ENCODE measurements at regions not wholly inside any gene's neighbourhood (a gene's known extent, or its start where the extent isn't known, plus 50 kb on each side); places are given as distances from the start of the nearest gene placed in this dataset.

DNA sequence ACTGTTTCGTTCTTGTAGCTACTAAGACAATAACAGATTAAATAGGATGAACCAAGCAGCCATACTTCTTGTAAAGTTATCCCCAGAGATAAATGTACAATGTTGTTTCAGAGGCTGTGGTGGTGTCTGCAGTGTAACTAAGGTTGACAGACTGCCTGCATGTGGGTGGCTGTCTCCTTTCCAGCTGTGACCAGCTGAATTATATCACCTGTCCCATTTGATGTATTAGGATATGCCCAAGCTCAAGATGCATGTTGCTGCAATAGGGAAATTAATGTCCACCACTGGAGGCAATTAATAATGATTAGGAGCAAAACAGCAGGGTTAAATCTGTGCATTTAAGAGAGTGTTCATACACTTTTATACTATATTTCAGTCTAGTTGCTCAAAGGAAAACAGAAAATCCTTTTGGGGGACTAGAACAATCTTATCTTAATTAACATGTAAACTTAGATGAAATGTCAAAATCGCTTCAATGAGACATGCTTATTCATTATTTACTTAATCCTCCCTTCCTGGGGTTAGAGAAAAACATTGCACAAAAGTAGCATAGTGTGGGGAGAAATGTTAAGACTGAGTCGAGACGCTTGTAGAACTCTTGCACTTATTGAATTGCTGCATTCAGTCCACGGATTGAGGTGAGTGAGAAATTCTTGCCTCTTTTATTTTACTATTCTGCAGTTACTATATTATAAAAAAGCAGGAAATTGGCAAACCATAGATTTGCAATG is 269.0 kb downstream of the SNX10 start:
- DNase-seq, result no peak

DNA sequence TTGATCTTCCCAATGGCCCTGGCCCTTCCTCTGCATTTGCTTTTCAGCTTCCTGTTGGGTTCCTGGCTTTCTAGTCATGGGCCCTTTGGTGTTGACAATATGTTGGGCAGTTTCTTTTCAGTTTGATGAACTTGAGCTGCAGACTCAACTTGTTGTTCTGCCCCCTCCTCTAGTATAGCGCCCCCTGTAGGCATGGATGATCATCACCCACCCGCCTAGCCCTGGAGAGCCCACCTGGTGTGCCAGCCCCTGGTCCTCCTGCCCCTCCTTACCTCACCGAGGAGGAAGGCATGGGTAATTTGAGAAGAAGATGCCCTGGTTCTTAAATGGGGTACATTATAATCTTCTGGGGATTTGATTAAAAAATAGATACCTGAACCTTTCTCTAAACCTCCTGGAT is 271.2 kb downstream of the SNX10 start:
- DNase-seq, result no peak

DNA sequence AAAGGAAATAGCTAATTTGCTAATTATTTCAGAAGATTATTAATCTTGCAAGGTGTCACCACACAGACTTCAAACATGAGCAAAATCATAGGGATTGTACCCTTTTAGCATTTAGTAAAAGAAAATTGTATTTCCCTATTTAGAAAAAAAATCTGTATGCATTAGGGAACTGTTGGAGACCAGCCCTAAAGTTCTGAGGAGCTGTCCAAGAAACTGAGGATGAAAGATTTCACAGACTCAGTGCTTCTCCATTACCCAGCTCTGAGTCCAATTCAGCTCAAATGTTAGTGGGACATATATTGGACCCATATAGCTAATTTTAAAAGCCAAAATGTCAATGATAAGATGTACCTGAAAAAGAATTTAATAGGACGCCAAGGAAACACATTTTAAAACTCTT is 271.7 kb downstream of the SNX10 start:
- DNase-seq, result no peak

DNA sequence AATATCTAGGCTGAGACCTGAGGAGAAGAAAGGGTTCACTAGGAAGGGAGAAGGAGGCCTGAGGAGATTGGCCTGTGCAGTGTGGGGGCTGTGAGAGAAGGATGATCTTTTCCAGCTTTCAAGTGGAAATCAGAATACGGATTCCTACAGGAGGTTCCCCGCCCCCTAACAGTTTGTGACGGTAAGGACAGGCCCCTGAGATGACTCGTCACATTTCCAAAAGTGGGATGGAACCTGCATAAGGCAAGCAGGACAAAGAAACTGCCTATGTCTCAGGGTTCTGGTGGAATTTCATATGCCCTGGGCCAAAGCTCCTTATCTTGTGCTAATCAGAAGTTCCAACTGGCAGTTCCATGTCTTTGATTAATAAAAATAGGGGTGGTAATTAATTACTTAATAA is 275.6 kb downstream of the SNX10 start:
- DNase-seq, result no peak

DNA sequence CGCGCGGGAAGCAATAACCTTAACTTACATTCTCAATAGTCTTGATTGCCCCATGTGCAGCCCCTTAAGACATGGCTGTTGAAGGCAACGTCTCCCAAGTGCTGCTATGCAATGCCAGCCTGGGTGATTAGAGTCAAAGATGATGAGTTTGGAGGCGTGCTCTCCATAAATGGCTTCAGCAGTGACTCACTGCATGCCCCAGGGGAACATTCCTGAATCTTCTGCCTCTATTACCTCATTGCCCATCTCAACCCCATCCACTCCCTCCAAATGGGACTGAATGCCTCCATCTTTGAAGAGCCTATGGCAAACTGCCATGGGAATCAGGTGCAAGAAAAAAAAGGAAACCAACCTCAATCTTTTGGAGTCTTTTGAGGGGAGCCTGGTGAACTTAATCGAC is 282.8 kb downstream of the SNX10 start:
- no peak for DNase-seq

DNA sequence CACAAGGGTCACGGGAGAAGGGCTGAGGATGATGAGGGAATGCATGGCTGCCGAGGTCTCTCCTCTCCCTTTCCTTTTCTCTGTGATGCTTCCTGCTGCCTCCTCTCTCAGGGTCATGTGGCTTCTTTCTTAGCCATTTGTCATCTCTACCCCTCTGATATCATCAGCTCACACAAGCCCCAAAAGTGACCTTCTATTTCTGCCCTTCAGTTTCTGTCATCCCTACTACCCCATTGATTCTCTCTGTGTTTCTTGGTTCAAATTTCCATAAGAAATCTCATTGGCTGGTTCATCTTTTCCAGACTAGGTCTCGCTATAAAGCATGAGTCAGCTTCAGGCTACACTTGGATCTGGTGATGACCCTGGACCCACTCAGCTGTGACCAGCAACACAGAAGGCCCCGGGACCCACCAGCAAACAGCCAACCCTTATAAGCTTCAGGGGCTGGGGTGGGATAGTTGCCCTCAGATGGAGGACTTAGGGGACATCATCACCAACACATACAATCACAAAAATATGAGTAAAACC is 284.3 kb downstream of the SKAP2 start:
- DNase-seq, result no peak

DNA sequence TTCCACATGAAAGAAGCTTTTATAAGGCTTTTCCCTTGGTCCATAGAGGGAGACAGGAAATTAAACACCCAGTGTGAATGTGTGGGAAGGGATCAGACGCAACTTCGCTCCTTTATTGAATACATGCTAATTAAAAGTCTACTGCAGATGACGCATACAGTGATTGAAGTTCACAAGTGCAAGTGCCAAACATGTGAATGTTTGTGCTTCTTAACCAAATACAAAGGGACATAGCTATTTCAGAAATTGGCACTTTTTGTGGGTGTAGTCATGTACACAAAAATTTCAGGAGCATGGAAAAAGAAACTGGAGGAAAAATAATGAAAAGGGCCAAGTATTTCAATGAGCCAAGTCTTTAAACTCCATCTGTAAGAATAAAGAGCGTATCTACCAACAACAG is 283.7 kb downstream of the SKAP2 start:
- no peak for DNase-seq

DNA sequence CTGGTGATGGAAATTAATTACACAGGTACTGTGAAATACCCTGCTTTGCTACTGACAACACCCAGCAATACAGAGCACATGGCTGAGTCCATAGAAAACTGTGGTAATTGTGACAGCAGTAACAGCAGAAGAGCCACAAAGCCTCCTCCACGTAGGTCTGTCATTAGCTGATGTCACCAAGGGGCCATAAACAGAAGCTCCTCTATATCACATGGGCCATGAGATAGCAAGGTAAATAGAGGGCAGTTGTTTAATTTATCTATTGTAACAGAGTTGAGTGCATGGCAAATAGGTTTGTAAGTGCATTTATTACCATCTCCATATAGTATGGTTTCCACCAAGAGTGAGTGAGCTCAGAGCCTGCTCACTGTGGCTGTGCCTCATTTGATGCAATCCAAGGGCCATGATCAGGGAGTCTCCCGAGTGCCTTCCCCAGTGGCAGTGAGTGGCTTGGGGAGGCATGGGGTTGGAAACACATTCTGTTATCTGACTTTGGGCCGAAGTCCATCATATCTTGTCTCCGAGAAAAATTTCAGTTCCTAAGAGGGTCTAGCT is 281.2 kb downstream of the SKAP2 start:
- DNase-seq, result no peak

DNA sequence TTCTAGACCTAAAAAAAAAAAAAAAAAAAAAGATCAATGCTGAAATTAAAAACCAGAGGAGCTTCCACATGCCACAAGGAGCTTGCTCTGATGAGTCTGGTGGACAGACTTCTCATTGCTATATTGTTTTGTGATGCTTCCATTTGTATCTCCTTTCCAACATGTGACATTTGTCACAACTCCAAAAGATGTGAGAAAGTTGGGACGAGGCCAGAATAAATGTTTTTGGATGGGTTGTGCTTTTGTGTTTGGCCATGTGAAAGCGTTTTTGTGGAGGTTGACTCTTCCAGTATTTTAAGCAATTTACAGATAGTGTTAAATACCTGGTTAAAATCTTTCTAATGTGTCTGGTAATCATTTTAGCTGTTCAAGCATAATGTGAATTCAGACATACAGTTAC is 280.1 kb downstream of the SKAP2 start:
- DNase-seq, result no peak

DNA sequence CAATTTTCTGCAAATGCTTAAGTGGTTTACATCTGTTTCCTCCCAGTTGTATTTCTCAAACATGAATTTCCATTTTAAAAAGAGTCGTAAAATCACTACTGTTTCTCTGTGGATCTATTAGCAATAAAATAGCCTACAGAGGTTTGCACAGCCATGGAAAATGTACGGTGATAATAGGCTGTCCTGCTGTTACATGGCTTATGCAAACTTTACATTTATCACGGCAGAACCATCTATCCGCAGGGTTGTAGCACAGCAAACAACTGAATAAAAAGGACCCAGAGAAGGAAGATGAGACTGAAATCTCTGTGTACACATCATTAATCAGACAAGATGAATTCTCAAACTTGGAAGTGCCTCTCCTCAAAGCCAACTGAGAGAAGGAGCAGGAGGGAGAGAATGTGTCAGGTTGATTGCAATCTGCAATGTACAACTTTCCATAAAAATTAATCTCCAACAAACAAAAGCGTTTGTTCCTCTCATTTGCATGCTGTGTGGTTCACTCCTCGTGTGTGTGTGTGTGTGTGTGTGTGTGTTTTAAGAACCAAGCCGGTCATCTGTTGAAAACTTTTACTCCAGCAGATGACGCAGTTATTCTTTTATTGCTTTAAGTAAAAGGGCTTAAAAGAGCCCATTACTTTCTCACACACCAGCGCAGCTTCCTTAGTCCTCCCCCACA is 279.3 kb downstream of the SKAP2 start:
- no peak for DNase-seq

DNA sequence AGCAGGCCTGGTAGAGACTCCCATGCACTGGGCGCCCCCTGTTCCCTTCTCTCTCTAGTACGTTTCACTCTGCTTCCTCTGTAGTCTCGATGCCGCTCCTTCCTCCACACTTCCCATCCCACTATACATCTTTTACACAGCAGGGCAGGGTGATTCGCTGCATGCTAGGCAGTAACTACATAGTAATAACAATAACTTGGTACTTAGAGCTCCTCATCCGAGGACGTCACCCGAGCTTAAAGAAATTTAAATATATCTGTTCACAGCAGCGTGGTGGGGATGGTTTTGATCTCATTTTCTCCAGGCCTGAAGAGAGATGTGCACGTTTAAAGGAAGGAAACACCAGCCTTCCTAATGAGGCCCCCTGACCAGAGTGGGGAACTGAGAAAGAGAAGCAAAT is 276.9 kb downstream of the SKAP2 start:
- DNase-seq, result no peak

DNA sequence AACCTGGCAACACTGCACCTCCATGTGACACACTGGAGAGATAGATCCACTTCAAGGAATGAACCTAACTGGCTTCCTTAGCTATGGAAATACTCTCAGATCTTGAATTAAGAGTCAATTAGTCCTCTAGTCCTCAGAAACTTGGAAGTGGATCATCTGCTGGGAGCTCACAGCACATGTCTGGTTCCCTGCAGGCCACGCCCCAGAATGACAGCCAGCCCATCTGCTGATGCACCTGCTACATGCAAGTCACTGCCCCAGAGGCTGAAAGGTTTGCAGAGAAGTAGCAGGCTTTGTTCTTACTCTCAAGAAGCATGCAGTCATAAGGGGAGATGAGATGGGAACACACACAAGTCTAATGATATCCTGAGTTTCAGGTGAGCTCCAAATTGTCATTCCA is 275.9 kb downstream of the SKAP2 start:
- peak in 1 of 4 experiments; percentile 1 for DNase-seq

DNA sequence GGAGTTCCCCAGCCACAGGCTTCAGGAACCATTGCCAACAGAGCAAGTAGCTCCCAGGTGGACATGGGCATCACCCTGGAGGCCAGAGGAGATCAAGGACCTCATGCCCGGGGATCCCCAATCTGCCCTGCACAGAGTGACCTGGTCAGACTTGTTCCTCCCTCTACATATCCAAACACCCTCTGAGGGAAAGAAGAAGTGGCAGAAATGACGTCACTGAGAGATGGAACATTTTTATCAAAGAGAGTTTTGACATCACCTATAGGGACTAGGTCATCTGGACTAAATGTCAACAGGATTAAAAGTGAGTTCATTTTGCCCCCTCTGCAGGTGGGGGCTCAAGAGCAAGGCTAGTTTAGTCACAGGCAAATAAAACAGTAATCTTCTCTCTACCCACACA is 273.7 kb downstream of the SKAP2 start:
- peak; percentile 4 to 41 (median 14) for DNase-seq

DNA sequence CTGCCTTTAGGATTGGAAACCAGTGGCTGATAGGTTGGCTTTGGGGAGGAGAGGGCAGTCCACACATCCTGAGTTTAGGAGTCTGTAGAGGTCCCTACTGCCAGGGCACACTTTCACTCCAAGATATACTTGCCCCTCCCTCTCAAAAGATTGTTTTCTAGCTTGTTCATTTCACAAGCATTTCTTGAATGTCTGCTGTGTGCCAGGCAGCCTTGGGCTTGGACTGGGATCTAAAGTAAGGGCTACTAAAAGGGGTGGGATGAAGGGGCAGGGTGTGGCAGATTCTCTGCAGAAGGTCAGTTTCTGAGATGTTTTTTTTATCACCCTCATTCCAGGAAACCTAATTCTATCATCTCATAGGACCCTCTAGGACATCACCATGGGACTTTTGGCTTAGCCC is 272.4 kb downstream of the SKAP2 start:
- DNase-seq, result no peak

DNA sequence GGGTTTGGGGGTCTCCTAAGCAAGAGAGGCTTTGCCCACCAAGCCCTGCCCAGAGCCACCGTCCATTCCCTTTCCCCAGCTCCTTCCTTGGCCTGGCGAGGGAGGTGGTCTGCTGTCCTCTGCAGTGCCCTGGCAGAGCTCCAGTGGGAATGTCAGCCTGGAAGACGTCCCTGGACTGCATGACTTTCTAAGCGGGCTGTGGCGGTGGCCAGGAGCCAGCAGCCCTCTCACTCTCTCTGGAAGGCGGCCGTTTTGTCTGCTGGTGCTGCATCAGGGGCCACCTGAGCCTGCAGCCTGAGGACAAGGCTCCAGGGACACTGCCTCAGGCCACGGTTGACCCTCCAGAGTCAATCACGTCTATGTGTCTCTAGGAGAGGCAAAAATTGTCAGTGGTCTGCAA is 271.0 kb downstream of the SKAP2 start:
- no peak for DNase-seq

DNA sequence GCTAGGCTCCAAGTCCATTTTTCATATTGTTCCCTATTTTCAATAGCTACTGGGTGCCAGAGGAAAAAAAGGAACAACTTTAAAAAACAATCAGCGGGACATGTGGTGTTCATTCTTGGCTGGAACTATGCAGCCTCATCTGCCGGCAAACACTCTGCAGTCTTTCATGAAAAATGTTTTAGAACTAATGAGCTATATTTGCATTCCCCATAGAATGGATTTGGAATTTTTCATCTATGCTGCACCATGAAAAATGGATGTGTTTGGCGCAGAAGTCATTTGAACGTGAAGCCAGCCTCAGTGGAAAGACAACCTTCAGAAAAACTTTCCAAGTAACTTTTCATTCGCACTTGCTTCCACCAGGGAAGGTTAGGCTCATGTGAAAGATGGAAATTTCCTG is 270.5 kb downstream of the SKAP2 start:
- DNase-seq, result peak in 3 of 4 experiments; percentile 10 to 21 (median 13)

DNA sequence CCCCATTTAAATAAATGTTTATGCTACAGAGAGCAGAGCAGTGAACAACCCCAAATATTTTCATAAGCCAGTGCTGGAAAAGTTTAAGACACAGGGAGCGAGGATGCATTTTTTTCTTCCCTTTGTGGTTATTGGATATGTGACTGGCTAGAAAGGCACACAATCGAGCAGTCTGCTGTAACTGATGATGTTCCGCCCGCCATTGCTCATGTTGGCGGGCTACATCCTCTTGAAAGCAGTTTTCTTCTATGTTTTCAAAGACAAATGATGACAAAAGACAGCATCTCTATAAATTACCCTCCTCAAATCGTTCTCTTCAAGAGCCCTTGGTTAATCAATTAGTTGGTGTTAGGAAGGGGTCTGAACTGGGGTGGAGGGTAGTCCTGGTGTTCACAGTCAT is 269.8 kb downstream of the SKAP2 start:
- DNase-seq, result no peak

DNA sequence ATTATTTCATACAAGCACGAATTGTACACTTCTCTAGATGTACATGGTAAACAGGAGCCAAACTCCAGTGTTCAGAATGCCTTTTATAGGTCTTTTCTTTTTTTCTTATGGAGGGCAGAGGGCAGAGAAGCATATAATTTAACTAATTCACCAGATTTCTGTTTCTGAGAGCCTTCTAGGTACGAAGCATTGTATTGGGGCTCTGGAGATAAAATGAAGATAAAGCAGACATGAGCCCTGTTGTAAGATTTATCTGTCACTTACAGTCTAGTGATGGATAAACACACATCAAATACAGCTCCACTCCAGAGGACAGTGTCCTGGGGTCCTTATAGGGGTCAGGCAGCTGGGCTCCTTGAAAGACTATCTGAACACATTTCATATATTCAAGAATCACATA is 265.5 kb downstream of the SKAP2 start:
- DNase-seq, result no peak

DNA sequence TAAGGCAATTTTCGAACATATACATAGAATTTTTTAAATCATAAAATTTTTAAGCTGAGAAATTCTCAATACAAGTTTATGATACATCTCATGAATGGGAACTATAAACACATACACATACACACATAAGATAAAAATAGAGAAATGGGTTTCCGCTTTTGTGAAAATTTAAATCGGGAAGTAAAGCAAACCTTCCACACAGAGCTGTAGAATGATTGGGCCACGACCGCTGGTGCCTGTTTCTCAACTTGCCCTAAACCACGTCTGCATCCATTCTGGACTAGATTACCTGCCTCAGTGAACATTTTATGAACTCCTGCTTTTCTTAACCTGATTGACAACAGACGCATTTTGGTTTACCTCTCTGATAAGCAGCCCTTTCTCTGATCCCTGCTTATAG is 264.4 kb downstream of the SKAP2 start:
- DNase-seq, result peak; percentile 10 to 50 (median 32)

DNA sequence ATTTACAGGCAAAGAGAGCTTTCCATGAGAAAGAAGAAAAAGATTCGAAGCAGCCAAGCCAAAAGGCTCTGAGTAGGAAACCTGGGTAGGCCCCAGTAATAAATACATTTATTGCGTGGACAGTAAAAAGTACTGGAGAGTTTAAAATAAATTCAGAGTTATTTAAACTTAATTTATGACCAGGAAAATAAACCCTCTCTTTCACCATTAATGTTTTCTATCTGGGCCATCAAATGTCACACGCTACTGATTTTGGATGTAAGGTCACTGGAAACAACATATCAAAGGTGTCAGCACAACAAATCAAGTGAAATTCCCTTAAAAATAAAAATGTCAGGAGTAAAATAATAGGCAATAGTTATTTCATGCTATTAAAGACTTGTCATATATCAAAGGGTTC is 264.0 kb downstream of the SKAP2 start:
- no peak for DNase-seq

DNA sequence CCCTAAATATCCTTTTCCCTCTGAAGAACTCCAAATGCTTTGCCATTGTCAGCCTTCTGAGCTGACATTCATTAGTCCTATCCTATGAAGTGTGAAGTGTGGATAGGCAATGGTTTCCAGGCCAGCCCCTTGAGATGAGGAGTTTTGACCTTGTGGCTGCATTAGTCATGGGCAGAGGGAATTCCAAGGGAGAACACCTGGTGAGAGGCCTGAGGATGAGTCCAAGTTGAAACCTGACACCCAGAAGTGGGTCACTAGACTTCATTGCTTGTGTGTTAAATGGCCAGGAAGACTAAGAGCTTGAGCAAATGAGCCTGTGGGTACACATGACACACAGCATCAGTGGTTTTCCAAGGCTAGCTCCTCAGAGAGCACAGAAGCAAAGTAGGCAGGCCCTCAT is 260.8 kb downstream of the SKAP2 start:
- DNase-seq, result no peak

DNA sequence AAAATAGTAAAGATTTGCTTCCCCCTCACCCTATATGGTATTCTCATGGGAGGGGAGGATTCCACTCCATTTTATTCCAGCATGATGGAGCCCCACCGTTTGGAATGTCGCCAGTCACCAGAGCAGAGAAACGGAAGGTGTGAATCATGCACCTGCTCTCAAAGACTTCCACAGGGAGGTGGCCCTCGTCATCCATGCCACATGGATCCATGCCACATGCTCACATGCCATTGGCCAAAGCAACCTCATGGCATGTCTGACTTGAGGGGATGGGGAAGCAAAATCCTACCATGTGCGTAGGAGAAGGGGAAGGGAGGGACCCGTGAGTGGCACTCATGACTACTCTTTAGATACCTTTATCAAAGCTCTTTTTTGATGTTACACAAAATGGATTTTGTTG is 256.0 kb downstream of the SKAP2 start:
- no peak for DNase-seq

DNA sequence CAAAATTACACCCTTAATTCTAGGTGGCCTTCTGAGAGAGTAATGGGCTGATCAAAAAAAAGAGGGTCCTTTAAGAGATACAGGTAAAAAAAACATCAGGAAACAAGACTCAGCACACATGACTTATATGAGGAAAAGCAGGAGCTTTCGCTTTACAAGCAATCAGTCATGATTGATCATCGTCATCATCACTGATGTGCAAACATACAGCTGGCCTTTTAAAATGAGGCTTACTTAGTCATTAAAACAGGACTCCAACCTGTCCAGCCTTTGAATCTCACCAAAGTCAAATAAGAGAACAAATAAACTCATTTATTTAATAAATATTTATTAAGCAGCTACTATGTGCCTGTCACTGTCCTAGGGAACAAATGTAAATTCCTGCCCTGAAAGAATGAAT is 255.3 kb downstream of the SKAP2 start:
- DNase-seq, result no peak

DNA sequence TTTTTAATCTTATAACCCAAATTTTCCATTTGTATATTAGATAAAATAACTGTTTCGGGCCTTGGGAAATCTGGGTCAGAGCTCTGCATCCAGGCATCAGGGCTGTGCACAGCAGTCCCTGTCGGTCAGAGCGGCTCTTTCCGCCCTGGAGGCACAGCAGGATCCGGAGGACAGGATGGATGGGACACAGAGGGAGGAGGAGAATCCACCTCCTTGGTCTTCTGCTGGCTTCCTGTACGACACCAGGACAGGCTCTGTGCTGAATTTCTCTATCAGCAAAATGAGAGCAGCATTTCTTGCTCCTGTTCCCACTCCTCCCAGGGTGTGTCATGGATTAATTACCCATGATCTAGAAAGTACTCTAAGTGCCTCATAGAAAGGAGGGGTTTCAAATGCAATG is 254.9 kb downstream of the SKAP2 start:
- DNase-seq, result no peak
